GM08714 (cell line): ENCODE measurements at regions not wholly inside any gene's neighbourhood (a gene's known extent, or its start where the extent isn't known, plus 50 kb on each side); places are given as distances from the start of the nearest gene placed in this dataset.

ENCODE experiments used
- H3K4me3 ChIP-seq: fragments of 200-500 bp; sonication (Bioruptor generic); 2 replicates; pipeline ENCODE4 v1.5.1; 2014; ENCODE audit warnings: mild to moderate bottlenecking, low read length, inconsistent platforms
- ZNF274 ChIP-seq: IDR thresholded peaks from 2 replicates; pipeline ENCODE4 v1.6.1; 2012; ENCODE audit warnings: mild to moderate bottlenecking, low read depth, low read length

GRCh38 chrX:9195199-9195880 lies 161.4 kb upstream of the FAM9B start:
- no peak overlapping the region for H3K4me3 ChIP-seq
- no peak for TF ChIP-seq ZNF274

DNA sequence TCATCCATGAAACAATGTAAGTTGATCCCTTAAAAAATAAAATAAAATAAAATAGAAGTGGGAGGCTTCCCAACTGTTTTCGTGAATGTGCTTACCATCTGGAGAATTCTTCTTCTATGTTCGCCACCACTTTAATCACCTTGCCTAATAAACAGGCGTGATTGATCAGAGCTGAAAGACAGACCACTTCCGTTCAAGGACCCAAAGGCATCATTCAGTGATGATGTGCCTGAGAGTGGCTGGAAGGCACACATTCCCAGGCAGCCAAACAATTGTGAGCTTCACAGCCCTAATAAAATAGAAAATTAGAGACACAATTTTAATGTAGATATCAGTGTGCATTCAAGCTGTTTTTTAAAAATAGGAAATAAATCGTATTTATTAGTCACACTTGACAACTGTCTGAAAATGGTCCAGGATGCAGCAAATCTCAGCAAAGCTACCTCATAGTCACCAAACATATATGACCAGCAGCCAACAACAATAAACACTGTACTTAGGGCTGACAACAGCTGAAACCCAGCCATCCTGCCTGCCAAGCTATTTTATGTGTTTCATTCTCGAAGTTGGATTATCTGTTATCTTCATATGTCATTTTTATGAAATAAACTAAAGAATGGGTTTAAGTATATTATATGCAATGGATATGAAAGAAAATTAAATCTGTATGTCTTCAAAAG lies 163.2 kb upstream of the FAM9B start:
- no peak overlapping the region for H3K4me3 ChIP-seq
- no peak for TF ChIP-seq ZNF274

DNA sequence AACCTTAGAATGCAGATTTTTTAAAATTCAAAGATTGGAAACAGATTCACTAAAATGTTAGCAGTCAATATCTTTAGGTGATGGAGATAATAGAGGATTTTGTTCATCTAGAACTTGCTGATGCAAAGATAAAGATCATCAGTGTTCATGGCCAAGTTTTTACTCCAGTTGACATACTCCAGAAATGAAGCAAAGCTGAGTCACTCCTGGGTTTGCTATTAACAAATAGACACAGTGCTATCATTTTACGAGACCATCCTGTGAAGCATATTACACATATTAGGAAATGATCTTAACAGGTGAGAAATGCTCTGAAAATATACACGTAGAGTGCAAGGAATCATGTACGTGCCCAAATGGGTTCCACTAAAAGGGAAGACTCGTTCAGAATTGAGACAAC lies 170.6 kb upstream of the FAM9B start:
- no peak overlapping the region for H3K4me3 ChIP-seq

GRCh38 chrX:9205599-9206223 lies 171.8 kb upstream of the FAM9B start:
- no peak for TF ChIP-seq ZNF274
- H3K4me3 ChIP-seq = no peak overlapping the region

More for the DNA sequence above, 170.6 kb upstream of the FAM9B start:
- no peak for TF ChIP-seq ZNF274

DNA sequence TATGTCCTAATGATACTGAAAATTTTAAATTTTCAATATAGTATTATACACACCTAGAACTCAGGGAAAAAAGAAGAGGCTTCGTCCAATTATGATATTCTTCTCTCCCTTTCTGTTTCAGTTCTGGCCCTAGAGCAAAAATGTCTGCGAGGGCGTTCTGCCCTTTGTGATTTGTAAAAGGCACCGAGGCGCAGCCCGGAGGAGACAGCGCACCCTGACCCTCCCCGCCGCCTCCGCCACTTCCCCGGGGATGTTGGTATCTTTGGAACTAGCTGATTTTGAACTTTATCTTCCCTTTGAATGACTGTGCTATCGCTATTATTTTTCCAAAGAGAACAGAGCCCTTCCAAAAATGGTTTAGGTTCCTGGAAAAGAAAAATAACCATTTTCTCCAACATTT lies 173.2 kb upstream of the FAM9B start:
- TF ChIP-seq ZNF274 = no peak
- no peak overlapping the region for H3K4me3 ChIP-seq

GRCh38 chrX:9211269-9211668 lies 177.3 kb upstream of the FAM9B start:
- TF ChIP-seq ZNF274 = no peak
- no peak overlapping the region for H3K4me3 ChIP-seq

DNA sequence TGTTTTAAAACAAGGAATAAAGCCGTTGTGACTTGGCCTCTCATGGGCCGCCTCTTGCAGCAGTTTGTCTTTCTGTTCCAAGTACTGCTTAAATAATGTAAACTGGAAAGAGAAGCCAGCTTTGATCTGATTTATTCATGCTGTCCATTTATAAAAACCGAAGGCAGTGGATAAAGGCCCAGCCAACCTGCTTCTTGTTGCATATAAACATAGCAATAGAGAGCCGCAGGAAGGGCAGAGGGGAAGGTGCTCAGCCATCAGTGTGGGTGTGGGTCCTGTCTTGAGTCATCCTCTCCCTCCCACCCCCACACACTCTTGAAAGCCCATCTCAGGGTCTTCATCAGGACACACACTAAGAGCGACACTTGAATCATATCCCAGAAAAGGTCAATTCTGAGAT lies 187.9 kb upstream of the FAM9B start:
- H3K4me3 ChIP-seq = no peak overlapping the region
- no peak for TF ChIP-seq ZNF274

DNA sequence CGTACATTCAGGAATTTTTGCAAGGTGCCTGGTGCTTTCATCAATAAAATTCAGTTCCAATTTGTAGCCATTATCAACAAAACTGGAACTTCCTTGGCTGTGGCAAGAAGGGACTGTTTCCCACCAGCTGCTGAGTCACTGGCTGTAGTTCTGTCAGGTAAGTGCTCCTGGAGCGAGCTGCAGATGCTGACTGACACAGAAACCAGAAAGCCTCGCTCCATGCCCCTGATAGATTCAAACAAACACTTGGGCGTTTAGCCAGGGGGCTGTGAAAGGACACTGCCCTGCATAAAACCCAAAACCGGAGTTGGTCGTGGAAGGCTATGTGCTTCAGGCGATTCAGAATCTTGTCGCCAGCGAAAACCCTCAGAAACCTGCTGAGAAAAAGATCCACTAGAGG lies 188.4 kb upstream of the FAM9B start:
- H3K4me3 ChIP-seq = no peak overlapping the region
- no peak for TF ChIP-seq ZNF274

DNA sequence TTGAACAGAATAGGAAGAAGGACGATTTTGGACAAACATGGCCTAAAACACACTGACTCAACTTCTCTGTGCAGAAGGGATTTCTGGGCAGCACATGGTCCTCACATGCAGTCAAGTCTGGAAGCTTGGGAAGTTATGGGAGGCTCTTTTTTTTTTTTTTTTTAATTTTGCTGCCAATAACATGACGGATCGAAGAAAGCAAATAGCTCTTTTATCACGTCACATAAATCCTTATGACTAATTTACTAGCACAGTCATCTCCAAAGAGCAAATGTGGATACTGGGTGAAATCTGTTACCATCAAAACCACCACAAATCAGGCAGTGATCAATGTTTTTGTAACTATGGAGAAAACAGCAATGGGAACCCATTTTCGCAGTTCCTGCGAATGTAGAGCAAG lies 193.3 kb upstream of the FAM9B start:
- no peak overlapping the region for H3K4me3 ChIP-seq
- TF ChIP-seq ZNF274 = no peak

DNA sequence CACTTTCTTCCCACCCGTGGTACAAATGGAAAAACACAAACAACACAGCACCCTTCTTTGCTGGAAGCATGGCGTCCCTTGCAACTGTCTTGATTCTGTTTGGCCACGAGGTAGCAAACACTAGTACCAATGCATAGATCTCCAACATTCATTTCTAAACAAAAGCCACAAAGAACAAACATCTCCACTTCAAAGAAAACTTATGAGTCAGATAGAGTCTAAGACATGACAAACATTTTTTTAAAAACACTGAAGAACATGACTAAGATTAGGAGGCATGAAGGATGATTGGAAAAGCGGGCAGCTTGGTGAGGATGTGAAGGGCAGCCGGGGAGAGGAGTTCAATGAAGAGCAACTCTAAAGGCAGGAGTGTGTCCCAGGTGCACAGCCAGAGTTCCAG lies 197.6 kb upstream of the FAM9B start:
- no peak overlapping the region for H3K4me3 ChIP-seq
- no peak for TF ChIP-seq ZNF274

- no peak for TF ChIP-seq ZNF274
- no peak overlapping the region for H3K4me3 ChIP-seq
Observed at GRCh38 chrX:9233141-9233540, 199.2 kb upstream of the FAM9B start.

DNA sequence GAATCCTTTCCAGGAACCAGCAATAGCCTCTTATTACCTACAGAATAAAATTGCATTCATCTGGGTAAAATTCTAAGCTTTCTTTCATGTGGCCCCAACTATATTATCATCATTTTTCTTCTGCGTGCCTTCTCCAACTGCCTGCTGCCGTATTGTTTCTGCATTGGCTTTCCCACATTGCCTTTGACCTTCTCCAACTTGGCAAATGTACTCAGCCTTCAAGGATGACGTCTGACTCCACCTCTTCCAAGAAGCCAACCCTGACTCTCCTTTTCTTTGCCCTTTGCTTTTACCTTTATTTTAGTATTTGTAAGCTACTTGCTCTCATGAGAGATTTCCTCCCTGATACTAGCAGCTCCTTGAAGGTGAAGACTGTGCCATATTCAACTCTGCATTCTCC lies 200.4 kb upstream of the FAM9B start:
- TF ChIP-seq ZNF274 = no peak
- no peak overlapping the region for H3K4me3 ChIP-seq

DNA sequence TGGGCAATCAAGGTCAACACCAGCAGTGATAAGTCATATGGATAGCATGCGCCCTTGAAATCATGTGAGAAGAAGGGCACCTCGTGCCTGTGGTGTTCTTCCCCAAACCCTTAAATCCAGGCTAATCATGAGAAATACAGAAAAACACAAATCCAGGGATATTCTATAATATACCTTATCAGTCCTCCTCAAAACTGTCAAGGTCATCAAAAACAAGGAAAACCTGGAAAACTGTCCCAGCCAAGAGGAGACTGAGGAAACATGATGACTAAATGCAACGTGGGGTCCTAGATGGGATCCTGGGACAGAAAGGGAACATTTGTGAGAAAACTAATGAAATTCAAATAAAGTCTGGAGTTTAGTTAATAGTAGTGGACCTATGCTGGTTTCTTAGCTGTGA lies 201.8 kb upstream of the FAM9B start:
- no peak for TF ChIP-seq ZNF274
- no peak overlapping the region for H3K4me3 ChIP-seq

- TF ChIP-seq ZNF274 = no peak
Observed at GRCh38 chrX:9240956-9241355, 207.0 kb upstream of the FAM9B start.

GRCh38 chrX:9241427-9241826 lies 207.5 kb upstream of the FAM9B start:
- TF ChIP-seq ZNF274 = no peak
- no peak overlapping the region for H3K4me3 ChIP-seq

More at GRCh38 chrX:9240956-9241355, 207.0 kb upstream of the FAM9B start:
- no peak overlapping the region for H3K4me3 ChIP-seq
